ENCODE measurements at regions not wholly inside any gene's neighbourhood (a gene's known extent, or its start where the extent isn't known, plus 50 kb on each side); places are given as distances from the start of the nearest gene placed in this dataset.
"Not testable (repeated sequence)": the region's sequence is repeated elsewhere in the genome, so short reads cannot be mapped to it uniquely, and the experiment has no call there.

- DNase-seq = no peak
Measured at GRCh38 chr3:55294557-55294956, 192.5 kb downstream of the WNT5A start.

DNA sequence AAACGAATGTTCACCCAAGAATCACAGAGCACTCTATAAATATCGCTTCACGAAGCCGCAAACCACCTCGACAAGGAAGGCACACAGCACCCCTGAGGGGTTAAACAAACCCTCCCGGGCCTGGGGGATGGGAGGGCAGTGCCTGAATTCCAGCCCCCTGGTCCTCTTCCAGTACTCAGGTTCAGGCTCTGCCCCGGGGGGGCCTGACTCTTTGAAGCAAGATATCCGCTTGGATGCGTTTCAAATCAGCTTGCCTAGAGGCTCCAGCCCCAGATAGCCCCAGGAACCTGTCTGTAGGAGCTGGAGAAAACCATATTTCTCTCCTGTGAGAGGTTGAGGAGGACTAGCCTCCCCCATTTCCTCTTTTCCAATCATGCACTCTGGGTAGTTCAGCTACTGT is 194.7 kb downstream of the WNT5A start:
- DNase-seq = no peak

DNA sequence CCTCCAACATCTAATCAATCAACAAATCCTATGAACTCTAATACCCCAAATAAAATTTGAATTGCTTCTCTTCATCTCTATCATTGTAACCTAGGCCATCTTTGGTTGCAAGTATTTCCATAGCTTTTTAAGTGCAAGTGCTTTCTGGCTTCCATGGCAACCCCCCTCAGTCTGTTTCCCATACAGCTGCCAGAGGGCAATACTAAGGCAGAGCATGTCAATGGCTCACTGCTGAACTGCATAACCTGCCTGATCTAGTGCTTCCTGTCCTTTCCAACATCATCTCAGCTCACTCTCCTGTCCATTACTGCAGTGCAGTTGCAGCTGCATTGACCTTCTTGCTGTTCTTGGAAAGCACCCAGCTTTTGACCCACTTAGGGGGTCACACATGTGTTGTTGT is 198.4 kb downstream of the WNT5A start:
- no peak for DNase-seq

GRCh38 chr3:55286693-55287092 is 200.4 kb downstream of the WNT5A start:
- no peak for DNase-seq

- DNase-seq = no peak
Measured at GRCh38 chr3:55285156-55285555, 201.9 kb downstream of the WNT5A start.

- DNase-seq = no peak
Measured at GRCh38 chr3:55283441-55283925, 203.6 kb downstream of the WNT5A start.

DNA sequence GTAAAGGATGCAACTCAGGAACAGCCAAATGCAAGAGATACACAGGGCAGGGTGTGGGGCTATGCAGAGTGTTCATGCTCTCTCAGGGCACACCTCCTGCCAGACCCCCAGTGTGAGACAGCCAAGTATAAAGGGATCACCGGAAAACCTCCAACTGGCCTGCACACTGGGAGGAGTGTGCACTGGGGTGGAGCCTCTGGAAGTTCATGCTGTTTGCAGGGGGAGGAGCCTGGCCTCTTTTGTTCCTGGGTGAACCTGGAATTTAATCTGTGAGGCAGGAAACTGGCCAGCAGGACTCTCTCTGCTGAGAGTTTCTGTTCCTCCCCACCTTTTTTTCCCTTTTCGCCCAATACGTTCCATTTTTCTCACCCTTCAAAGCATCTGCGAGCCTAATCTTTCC is 204.1 kb downstream of the WNT5A start:
- no peak for DNase-seq

- DNase-seq = no peak
Measured at GRCh38 chr3:55272031-55272645, 215.0 kb downstream of the WNT5A start.

GRCh38 chr3:55271549-55271948 is 215.6 kb downstream of the WNT5A start:
- no peak for DNase-seq

- no peak for DNase-seq
Measured at GRCh38 chr3:55270976-55271375, 216.1 kb downstream of the WNT5A start.

DNA sequence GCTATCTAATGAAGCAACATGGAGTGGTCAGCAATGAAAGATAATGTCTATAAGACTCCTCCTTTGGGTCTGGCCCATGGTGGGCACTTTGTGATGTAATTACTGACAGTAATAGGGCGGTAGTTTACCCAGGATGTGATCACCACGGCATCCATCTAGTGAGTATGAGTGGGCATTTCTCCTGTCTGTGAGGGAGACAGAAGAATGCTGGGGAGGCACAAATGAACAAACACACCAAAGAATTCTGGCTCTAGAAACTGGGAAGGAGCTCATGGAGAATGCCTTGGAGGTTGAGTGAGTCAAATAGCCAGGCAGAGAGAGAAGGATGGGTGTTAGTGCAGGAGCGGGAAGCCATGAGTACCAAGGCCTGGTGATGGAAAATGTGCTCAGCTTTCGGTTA is 217.5 kb downstream of the WNT5A start:
- no peak for DNase-seq

GRCh38 chr3:55269096-55269495 is 218.0 kb downstream of the WNT5A start:
- DNase-seq = no peak

GRCh38 chr3:55267206-55267930 is 219.7 kb downstream of the WNT5A start:
- no peak for DNase-seq

DNA sequence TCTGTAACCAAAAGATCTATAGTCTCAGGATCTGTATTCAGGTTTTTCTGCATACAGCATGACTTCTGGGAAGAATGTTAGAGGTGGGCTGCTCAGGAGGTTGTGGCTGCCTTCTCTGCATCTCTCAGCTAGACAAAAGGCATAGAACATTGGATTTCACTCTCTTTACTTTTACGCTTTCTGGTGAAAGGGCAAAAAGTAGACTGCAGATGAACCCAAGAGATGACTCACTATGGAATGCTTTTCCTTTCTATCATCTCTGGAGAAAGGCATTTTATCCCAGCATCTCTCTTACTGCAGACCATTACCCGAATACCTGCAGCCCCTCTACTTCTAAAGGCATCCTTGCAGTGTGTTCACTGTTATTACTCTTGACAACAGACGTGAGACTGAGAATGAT is 222.2 kb downstream of the WNT5A start:
- DNase-seq = no peak

- DNase-seq = no peak
Measured at GRCh38 chr3:55252921-55253320, 234.2 kb downstream of the WNT5A start.

DNA sequence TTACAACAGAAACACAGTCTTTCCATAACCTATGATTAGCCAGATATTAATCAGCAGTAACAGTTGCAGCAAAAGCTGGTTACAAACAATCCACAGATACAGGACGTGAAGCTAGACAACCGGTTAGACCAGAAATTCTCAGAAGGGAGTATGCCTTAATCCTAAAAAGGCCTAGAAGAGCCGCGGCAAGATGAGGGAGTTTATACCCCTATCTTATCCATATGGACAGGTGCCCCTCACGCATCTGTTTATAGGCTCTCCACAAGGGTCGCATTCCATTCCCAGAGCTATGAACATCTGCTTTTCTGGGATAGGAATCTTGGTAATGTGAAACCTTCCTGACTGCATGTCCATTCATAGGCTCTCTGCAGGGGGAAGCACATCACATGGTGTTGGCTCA is 237.9 kb downstream of the WNT5A start:
- not testable (repeated sequence) for DNase-seq

DNA sequence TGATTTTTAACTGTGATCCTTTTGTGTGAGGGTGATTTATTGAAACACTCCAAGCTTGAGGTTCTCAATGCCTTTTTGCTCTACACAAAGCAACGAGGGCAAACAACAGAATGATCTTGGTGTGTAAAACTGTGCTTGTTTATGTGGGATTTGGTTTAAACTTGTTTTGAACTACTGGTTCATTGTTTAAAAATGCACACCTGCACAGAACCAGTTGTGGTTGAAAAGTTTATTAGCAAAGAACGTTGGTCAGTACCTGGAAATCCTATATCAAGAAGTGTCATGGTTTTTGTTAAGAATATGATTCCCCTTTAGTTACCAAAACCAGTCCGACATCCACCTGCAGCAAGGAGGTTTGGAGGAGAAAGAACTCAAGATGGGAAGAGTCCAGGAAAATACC is 239.4 kb downstream of the WNT5A start:
- DNase-seq = no peak

- DNase-seq = no peak
Measured at GRCh38 chr3:55246033-55246432, 241.1 kb downstream of the WNT5A start.

- no peak for DNase-seq
Measured at GRCh38 chr3:55245351-55245750, 241.8 kb downstream of the WNT5A start.

DNA sequence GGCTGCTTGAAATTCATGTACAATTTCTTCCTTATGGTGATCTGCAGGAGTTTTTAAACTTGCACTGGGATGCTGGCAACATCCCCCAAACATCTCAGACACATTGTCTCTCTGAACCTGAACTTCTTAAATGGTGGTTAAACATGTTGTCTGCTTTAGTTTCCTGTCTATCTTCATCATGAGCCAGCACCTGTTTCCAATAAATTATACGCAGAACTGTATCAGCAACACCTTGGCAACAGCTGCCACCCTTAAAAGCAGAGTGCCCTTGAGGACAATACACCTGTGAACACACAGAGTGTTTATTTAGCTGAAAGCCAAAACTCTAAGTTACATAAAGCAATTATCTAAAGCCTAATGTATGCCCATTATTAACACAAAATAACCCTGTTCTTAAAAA is 242.9 kb downstream of the WNT5A start:
- DNase-seq = no peak

DNA sequence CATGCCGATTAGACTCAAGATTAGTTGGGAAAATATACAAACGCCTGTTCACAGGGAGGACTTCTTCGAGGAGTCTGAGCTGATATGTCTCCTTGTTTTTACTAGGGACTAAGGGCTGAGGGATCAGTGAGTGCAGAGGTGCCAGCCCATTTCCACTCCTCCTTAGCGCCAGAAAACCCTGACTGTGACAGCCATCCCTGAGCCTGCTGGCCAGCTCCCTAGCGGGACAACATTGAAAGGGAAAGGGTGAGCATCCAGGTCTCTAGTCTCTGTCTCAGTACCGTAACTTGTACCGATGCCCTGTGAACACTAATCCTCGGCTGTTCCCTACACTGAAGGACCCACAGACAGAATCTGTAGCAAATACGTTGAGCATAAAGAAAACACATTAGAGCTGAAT is 243.4 kb downstream of the WNT5A start:
- DNase-seq = no peak

- DNase-seq = no peak
Measured at GRCh38 chr3:55242921-55243320, 244.2 kb downstream of the WNT5A start.

GRCh38 chr3:55241098-55241497 is 246.0 kb downstream of the WNT5A start:
- no peak for DNase-seq

DNA sequence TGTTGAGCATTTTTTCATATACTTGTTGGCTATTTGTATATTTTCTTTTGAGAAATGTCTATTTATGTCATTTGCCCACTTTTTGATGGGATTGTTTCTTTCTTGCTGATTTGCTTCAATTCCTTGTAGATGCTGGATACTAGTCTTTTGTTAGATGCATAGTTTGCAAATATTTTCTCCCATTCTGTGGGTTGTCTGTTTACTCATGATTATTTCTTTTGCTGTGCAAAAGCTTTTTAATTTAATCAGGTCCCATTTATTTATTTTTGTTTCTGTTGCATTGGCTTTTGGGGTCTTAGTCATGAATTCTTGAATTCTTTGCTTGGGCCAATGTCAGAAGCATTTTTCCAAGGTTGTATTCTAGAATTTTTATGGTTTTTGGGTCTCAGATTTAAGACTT is 251.7 kb downstream of the WNT5A start:
- DNase-seq = no peak

DNA sequence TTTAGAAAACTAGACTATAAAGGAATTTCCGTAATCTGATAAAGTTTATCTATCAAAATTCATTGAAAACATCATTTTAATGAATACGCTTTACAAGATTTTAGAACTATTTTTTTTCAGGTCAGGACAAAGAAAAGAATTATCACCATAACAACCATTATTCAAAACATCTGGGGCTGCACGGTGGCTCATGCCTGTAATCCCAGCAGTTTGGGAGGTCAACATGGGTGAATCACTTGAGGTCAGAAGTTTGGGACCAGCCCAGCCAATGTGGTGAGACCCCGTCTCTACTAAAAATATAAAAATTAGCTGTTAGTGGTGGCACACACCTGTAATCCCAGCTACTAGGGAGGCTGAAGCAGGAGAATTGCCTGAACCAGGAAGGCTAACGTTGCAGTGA is 260.4 kb downstream of the WNT5A start:
- DNase-seq = no peak
